ENCODE measurements at regions not wholly inside any gene's neighbourhood (a gene's known extent, or its start where the extent isn't known, plus 50 kb on each side); places are given as distances from the start of the nearest gene placed in this dataset.

DNA sequence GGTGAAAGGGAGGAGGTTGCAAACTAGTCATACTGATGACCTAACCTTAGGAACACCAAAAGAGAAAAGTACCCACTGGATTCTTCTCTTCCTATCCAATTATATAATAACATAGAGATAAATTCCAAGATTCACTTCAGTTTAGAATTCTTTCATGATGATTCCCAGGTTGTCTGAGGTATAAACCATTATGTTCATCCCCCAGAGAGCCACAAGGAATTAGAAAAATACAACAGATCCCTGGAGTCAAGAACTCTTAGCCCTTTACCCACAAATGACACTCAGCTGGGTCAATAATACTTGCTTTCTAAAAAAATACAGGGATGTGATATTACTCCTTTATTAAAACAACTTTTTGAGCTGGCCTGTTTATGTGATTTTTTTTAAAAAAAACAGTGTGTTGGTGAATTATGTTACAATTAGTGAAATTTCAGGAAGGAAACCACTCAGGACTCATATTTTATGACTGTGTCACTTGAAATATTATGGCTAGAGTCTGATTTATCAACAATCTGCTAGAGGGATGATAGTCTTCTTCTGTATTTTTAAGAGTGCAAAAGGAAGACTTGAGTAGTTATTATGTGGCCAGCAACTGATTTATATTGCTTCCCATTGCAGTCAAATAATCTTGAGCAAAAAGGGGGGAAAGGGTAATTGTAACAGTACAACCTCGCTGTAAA is 338.2 kb downstream of the NFIB start:
- Mint-ChIP-seq H3K27ac (ENCODE audit: unreplicated experiment) (no peak overlapping the region), H3K36me3 (ENCODE audit: unreplicated experiment) (no peaks in the 10 kb centered on the region), H3K4me1 (ENCODE audit: low read depth, unreplicated experiment) (peaks cover 1% of the 10 kb centered on the region), H3K9me3 (ENCODE audit: unreplicated experiment) (no peaks in the 10 kb centered on the region), H3K4me3 (ENCODE audit: unreplicated experiment) (no peak overlapping the region), H3K27me3 (ENCODE audit: unreplicated experiment) (no peaks in the 10 kb centered on the region)
- DNase-seq = no peak
- TF ChIP-seq, protein P1, sequence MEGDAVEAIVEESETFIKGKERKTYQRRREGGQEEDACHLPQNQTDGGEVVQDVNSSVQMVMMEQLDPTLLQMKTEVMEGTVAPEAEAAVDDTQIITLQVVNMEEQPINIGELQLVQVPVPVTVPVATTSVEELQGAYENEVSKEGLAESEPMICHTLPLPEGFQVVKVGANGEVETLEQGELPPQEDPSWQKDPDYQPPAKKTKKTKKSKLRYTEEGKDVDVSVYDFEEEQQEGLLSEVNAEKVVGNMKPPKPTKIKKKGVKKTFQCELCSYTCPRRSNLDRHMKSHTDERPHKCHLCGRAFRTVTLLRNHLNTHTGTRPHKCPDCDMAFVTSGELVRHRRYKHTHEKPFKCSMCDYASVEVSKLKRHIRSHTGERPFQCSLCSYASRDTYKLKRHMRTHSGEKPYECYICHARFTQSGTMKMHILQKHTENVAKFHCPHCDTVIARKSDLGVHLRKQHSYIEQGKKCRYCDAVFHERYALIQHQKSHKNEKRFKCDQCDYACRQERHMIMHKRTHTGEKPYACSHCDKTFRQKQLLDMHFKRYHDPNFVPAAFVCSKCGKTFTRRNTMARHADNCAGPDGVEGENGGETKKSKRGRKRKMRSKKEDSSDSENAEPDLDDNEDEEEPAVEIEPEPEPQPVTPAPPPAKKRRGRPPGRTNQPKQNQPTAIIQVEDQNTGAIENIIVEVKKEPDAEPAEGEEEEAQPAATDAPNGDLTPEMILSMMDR (IDR thresholded peaks at IDR 0.05; ENCODE audit: partially characterized antibody, unreplicated experiment) = no peak

DNA sequence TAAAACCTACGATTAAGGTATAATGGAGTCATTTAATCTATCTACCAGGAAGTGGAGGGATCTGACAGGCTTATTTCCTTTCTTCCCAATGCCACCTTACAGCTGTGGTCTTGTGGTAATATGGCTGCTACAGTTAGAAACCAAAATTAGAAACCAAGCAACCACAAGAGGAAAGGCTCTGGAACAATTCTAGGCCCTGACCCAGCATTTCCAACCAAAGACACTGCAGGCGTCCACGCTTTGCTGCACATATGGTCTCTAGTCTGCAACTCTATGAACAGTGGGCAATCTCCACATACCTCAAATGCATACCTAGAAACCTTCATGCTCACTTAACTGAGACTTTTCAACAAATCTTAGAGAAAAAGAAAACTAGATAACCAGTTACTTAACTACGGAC is 339.1 kb downstream of the NFIB start:
- no peak for DNase-seq
- peaks cover 5% of the 10 kb centered on the region for H3K4me1 Mint-ChIP-seq (ENCODE audit: low read depth, unreplicated experiment)
- no peak overlapping the region for H3K4me3 Mint-ChIP-seq (ENCODE audit: unreplicated experiment)
- H3K27ac Mint-ChIP-seq (ENCODE audit: unreplicated experiment) = no peak overlapping the region
- no peaks in the 10 kb centered on the region for H3K9me3 Mint-ChIP-seq (ENCODE audit: unreplicated experiment)
- H3K36me3 Mint-ChIP-seq (ENCODE audit: unreplicated experiment) = no peaks in the 10 kb centered on the region
- TF ChIP-seq, protein P1 (IDR thresholded peaks at IDR 0.05; ENCODE audit: partially characterized antibody, unreplicated experiment) = no peak
- no peaks in the 10 kb centered on the region for H3K27me3 Mint-ChIP-seq (ENCODE audit: unreplicated experiment)

DNA sequence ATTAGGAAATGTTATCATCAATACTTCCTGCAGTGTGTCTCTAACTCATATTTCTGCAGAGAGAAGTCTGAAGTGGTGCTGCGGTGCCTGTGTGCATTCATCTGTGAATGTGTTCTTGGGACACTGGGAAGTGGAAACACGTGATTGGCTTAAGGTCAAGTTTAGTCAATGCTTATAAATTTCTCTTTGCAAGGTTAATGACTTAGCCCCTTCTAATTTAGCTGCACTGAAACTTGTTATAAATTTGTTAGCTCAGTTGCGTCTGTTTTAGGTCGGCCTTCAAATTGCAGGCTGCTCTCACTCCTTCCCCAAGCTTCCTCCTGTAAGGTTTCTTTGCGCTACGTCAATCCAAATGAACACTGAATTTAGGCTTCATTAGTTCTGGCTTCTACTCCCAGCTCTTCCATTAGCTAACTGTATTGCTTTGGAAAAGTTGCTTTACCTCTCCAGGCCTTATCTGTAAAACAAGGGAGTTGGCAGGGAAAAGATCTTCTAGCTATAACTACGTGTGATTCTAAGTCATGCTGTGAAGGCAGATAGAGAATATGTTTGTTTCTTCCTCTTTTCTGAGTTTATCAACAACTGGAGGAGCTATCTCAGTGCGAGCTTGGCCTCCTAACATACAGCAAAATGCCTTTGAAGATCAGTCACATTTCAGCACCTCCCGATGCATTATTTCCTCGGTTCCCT is 341.8 kb downstream of the NFIB start:
- Mint-ChIP-seq H3K36me3 (ENCODE audit: unreplicated experiment) (no peaks in the 10 kb centered on the region), H3K9me3 (ENCODE audit: unreplicated experiment) (no peaks in the 10 kb centered on the region), H3K4me3 (ENCODE audit: unreplicated experiment) (no peak overlapping the region), H3K4me1 (ENCODE audit: low read depth, unreplicated experiment) (peaks cover 5% of the 10 kb centered on the region), H3K27ac (ENCODE audit: unreplicated experiment) (no peak overlapping the region), H3K27me3 (ENCODE audit: unreplicated experiment) (no peaks in the 10 kb centered on the region)
- DNase-seq = no peak
- TF ChIP-seq, protein P1 (IDR thresholded peaks at IDR 0.05; ENCODE audit: partially characterized antibody, unreplicated experiment) = no peak

DNA sequence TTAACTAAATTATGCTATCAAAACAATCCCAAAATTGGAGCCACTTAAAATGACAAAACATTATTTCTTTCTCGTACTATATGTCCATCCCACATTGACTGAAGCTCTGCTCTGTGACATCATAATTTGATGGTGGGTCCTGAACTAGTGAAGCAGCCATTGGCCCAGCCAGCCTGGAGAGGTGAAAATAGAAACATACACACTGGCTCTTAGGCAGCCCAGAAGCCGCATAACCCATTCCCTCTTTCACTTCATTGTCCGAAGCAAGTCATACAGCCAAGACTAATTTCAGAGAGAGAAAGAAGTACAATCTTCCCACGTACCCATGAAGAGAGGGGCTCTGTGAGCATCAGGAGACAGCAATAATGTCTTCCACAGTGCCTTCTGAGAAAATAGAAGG is 342.5 kb downstream of the NFIB start:
- H3K4me1 Mint-ChIP-seq (ENCODE audit: low read depth, unreplicated experiment) = peaks cover 5% of the 10 kb centered on the region
- no peak overlapping the region for H3K4me3 Mint-ChIP-seq (ENCODE audit: unreplicated experiment)
- no peaks in the 10 kb centered on the region for H3K27me3 Mint-ChIP-seq (ENCODE audit: unreplicated experiment)
- no peak overlapping the region for H3K27ac Mint-ChIP-seq (ENCODE audit: unreplicated experiment)
- H3K9me3 Mint-ChIP-seq (ENCODE audit: unreplicated experiment) = no peaks in the 10 kb centered on the region
- no peak for DNase-seq
- H3K36me3 Mint-ChIP-seq (ENCODE audit: unreplicated experiment) = no peaks in the 10 kb centered on the region
- TF ChIP-seq, protein P1 (IDR thresholded peaks at IDR 0.05; ENCODE audit: partially characterized antibody, unreplicated experiment) = no peak

DNA sequence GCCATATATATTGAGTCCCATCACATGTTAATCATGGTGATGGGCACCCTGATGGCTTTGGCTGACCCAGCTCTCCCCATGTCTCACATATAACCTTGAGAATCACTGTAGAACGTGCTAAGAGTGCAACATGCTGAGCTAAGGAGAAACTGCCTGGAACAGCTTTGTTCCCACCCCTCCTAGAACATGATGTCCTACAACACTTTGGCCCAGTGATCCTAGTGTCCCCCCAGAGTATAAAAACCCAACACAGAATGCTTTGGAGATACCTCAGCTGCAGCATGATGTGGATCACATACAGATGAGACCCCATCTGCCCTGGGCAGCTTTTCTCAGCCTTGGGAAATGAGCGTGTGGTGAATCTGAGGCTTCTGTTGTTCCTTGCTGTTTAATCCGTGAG is 343.5 kb downstream of the NFIB start:
- no peak for DNase-seq
- no peaks in the 10 kb centered on the region for H3K36me3 Mint-ChIP-seq (ENCODE audit: unreplicated experiment)
- TF ChIP-seq, protein P1 (IDR thresholded peaks at IDR 0.05; ENCODE audit: partially characterized antibody, unreplicated experiment) = no peak
- H3K9me3 Mint-ChIP-seq (ENCODE audit: unreplicated experiment) = no peaks in the 10 kb centered on the region
- peaks cover 5% of the 10 kb centered on the region for H3K4me1 Mint-ChIP-seq (ENCODE audit: low read depth, unreplicated experiment)
- no peaks in the 10 kb centered on the region for H3K27me3 Mint-ChIP-seq (ENCODE audit: unreplicated experiment)
- H3K4me3 Mint-ChIP-seq (ENCODE audit: unreplicated experiment) = no peak overlapping the region
- no peak overlapping the region for H3K27ac Mint-ChIP-seq (ENCODE audit: unreplicated experiment)
